Uterus (tissue), 2 donors: ENCODE measurements at regions not wholly inside any gene's neighbourhood (a gene's known extent, or its start where the extent isn't known, plus 50 kb on each side); places are given as distances from the start of the nearest gene placed in this dataset.

ENCODE experiments used
- POLR2A ChIP-seq, 2 donors: fragments of 450-650 bp; IDR thresholded peaks; one replicate each; pipeline ENCODE4 v1.6.1; 2016; ENCODE audit warnings: antibody characterized with exemption in 2 of 2, mild to moderate bottlenecking in 1 of 2, moderate library complexity in 1 of 2
- TF ChIP-seq, protein P1 (sequence below), 4 experiments: fragments of 200-600 bp in 2 of 4; fragments of 450-650 bp in 2 of 4; sonication (generic) in 2 of 4; IDR thresholded peaks; one replicate each; pipeline ENCODE4 v1.5.1; 2016 to 2019; ENCODE audit warnings: antibody characterized with exemption in 4 of 4, mild to moderate bottlenecking in 2 of 4, moderate library complexity in 1 of 4

DNA sequence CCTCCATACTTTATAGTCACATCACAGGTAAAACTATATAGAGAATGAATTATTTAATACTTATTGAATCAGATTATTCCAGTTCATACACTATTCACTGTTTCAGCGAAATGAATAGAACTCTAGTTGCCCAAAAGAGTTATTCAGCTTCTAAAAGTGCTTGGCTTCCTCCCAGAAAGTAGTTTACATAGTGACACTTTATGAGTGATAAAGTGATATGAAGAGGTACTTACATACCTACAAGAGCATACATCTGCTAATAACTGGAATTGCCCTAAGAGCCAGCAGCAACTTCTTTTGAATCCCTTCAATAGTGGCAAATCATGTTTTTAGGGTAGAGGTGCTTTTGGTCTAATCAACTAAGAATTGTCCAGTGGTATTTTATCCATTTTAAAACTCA, 635.1 kb upstream of the AGTR1 start:
- TF ChIP-seq, protein P1, sequence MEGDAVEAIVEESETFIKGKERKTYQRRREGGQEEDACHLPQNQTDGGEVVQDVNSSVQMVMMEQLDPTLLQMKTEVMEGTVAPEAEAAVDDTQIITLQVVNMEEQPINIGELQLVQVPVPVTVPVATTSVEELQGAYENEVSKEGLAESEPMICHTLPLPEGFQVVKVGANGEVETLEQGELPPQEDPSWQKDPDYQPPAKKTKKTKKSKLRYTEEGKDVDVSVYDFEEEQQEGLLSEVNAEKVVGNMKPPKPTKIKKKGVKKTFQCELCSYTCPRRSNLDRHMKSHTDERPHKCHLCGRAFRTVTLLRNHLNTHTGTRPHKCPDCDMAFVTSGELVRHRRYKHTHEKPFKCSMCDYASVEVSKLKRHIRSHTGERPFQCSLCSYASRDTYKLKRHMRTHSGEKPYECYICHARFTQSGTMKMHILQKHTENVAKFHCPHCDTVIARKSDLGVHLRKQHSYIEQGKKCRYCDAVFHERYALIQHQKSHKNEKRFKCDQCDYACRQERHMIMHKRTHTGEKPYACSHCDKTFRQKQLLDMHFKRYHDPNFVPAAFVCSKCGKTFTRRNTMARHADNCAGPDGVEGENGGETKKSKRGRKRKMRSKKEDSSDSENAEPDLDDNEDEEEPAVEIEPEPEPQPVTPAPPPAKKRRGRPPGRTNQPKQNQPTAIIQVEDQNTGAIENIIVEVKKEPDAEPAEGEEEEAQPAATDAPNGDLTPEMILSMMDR (IDR thresholded peaks at IDR 0.05) = no peak
- no peak for TF ChIP-seq POLR2A (IDR thresholded peaks at IDR 0.05)
